ENCODE measurements at regions not wholly inside any gene's neighbourhood (a gene's known extent, or its start where the extent isn't known, plus 50 kb on each side); places are given as distances from the start of the nearest gene placed in this dataset.

GRCh38 chr14:101075801-101076413 lies 172.4 kb upstream of the RTL1 start:
- Histone ChIP-seq H3K27ac (no peak overlapping the region), H3K36me3 (no peaks in the 10 kb centered on the region), H3K9me3 (no peaks in the 10 kb centered on the region), H3K4me3 (no peak overlapping the region), H3K27me3 (peaks cover 29 to 89% of the 10 kb centered on the region in 2 donors), H3K4me1 (no peaks in the 10 kb centered on the region)
- intact Hi-C loops (cut with DNase I): no loop called here
- TF ChIP-seq CTCF (IDR thresholded peaks at IDR 0.05): no peak
- ATAC-seq (no peak), DNase-seq (peak in 2 of 4 donors; percentile 17 to 38)

- Histone ChIP-seq H3K9me3 (no peaks in the 10 kb centered on the region), H3K4me1 (no peaks in the 10 kb centered on the region), H3K36me3 (no peaks in the 10 kb centered on the region), H3K4me3 (no peak overlapping the region), H3K27ac (no peak overlapping the region), H3K27me3 (peaks cover 29 to 82% of the 10 kb centered on the region in 2 donors)
- ATAC-seq: no peak
- intact Hi-C loops (cut with DNase I): no loop called here
- DNase-seq: peak in 2 of 4 donors; percentile 27 to 53
- TF ChIP-seq CTCF (IDR thresholded peaks at IDR 0.05): no peak
These were observed 173.1 kb upstream of the RTL1 start for GRCh38 chr14:101076451-101077198.

- H3K27ac ChIP-seq: no peak overlapping the region
- H3K27me3 ChIP-seq: peaks cover 29 to 75% of the 10 kb centered on the region in 2 donors
- intact Hi-C loops (cut with DNase I): no loop called here
- no peaks in the 10 kb centered on the region for H3K9me3 ChIP-seq
- no peaks in the 10 kb centered on the region for H3K4me1 ChIP-seq
- no peak overlapping the region for H3K4me3 ChIP-seq
- TF ChIP-seq CTCF (IDR thresholded peaks at IDR 0.05): no peak
- ATAC-seq: no peak
- H3K36me3 ChIP-seq: no peaks in the 10 kb centered on the region
- DNase-seq: peak in 3 of 4 donors; percentile 29 to 56 (median 37)
These were observed 174.1 kb upstream of the RTL1 start for GRCh38 chr14:101077481-101078074.

DNA sequence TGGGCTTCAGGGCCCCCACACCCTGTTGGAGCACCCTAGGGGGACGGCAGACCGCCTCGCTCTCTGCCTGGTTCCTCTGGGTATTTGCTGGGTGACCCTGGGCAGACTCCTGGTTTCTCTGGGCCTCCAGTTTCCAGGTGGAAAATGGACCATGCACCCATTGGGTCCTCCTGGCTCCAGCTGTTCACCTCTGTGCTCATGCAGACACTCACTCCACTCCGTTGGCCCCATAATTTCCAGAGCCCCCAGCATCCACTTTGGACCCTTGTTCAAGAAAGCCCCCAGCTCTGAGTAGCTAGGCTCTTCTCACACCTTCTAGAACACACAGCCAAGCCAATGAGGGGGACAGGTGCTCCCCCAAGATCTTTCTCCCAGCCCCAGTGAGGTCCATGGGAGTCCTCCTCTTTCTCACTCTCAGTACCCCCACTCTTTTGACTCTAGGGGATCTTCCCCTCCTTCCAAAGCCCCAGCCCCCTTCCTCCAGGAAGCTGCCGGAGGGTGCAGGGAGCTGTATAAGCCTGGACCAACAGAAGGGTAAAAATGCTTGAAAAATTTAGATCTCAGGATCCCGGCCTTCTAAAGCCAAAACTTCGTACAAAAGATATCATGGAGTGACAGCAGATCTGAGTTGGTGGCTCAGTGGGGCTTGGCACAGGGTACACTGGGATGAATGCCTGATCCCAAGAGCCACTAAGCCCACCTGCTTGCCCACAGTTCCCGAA lies 174.8 kb upstream of the RTL1 start:
- Histone ChIP-seq H3K27ac (no peak overlapping the region), H3K4me1 (no peaks in the 10 kb centered on the region), H3K27me3 (peaks cover 29 to 75% of the 10 kb centered on the region in 2 donors), H3K9me3 (no peaks in the 10 kb centered on the region), H3K36me3 (no peaks in the 10 kb centered on the region), H3K4me3 (no peak overlapping the region)
- ATAC-seq (no peak), DNase-seq (no peak)
- intact Hi-C loops (cut with DNase I): no loop called here
- no peak for TF ChIP-seq CTCF (IDR thresholded peaks at IDR 0.05)

DNA sequence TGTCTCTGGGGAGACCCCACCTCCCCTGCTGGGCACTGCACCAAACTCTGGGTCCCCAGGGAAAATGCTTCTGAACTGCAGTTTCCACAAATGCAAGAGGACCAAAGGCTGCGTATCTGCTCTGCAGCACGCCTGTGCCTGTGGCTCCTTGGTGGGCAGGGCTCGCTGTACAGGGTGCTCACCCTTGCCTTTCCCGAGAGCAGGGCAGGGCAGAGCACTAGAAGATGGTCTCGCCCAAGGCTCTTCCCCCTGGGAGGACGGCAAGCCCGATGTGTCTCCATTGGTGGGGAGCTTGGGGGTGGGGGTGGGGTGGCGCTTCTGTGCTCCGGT lies 175.3 kb upstream of the RTL1 start:
- no peak overlapping the region for H3K4me3 ChIP-seq
- H3K4me1 ChIP-seq: no peaks in the 10 kb centered on the region
- ATAC-seq (no peak), DNase-seq (peak in 1 of 4 donors; percentile 27)
- intact Hi-C loops (cut with DNase I): no loop called here
- TF ChIP-seq CTCF (IDR thresholded peaks at IDR 0.05): no peak
- no peaks in the 10 kb centered on the region for H3K36me3 ChIP-seq
- peaks cover 29 to 71% of the 10 kb centered on the region in 2 donors for H3K27me3 ChIP-seq
- no peaks in the 10 kb centered on the region for H3K9me3 ChIP-seq
- no peak overlapping the region for H3K27ac ChIP-seq

Measured in left lung (tissue), 4 donors.